Left ventricle myocardium inferior (tissue), 1 donor: ENCODE measurements at regions not wholly inside any gene's neighbourhood (a gene's known extent, or its start where the extent isn't known, plus 50 kb on each side); places are given as distances from the start of the nearest gene placed in this dataset.
A peak's percentile ranks its signal among the peaks of the same experiment; 100 is the strongest.

ENCODE experiments used
- DNase-seq: peaks from one replicate; pipeline ENCODE4 v3.0.0-alpha.2; 2020
- H3K27ac ChIP-seq: fragments of 200-600 bp; replicated peaks from 2 replicates; pipeline ENCODE4 v1.8.0; 2021
- H3K27me3 ChIP-seq: fragments of 200-600 bp; 2 replicates; pipeline ENCODE4 v1.8.0; 2021; ENCODE audit warnings: low read depth
- H3K36me3 ChIP-seq: fragments of 200-600 bp; 2 replicates; pipeline ENCODE4 v1.8.0; 2021
- H3K4me1 ChIP-seq: fragments of 200-600 bp; 2 replicates; pipeline ENCODE4 v1.8.0; 2021
- H3K4me3 ChIP-seq: fragments of 200-600 bp; 2 replicates; pipeline ENCODE4 v1.8.0; 2021; ENCODE audit warnings: mild to moderate bottlenecking, moderate library complexity
- H3K9me3 ChIP-seq: fragments of 200-600 bp; replicated peaks from 2 replicates; pipeline ENCODE4 v1.8.0; 2021
- intact Hi-C: fragments of 100-400 bp; cut with micrococcal nuclease; formaldehyde crosslinking; loops from one replicate; pipeline ENCODE4 v1.11.0; 2022
- TF ChIP-seq, protein P1 (sequence below): fragments of 200-600 bp; IDR thresholded peaks from 2 replicates; pipeline ENCODE4 v1.8.0; 2021; ENCODE audit warnings: antibody characterized with exemption, mild to moderate bottlenecking, borderline replicate concordance
- donor health status: DM: no; HTN: yes; CAD: no; lungs with severe emphysema.

DNA sequence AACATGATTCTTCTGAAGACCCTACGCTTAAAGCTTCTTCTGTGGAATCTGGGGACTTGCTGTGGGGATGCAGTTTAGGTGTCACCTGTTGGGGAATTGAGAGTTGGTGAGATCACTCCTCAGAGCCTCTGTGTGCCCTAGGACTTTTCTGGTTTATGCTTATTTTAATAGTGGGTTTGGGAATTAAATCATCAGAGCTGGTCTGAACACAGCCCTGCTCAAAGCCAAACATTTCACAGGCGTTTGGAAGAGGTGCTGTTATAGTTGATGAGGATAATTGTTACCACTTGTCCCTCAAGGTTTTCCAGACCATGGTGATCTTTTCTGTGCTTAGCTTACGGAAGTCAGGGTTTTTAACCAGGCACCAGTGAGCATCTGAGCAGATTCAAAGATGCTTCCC lies 106.1 kb downstream of the EBLN1 start:
- Histone ChIP-seq H3K4me1 (no peaks in the 10 kb centered on the region), H3K27me3 (no peaks in the 10 kb centered on the region), H3K36me3 (no peaks in the 10 kb centered on the region), H3K27ac (no peak overlapping the region), H3K9me3 (no peaks in the 10 kb centered on the region), H3K4me3 (no peak overlapping the region)
- TF ChIP-seq, protein P1, sequence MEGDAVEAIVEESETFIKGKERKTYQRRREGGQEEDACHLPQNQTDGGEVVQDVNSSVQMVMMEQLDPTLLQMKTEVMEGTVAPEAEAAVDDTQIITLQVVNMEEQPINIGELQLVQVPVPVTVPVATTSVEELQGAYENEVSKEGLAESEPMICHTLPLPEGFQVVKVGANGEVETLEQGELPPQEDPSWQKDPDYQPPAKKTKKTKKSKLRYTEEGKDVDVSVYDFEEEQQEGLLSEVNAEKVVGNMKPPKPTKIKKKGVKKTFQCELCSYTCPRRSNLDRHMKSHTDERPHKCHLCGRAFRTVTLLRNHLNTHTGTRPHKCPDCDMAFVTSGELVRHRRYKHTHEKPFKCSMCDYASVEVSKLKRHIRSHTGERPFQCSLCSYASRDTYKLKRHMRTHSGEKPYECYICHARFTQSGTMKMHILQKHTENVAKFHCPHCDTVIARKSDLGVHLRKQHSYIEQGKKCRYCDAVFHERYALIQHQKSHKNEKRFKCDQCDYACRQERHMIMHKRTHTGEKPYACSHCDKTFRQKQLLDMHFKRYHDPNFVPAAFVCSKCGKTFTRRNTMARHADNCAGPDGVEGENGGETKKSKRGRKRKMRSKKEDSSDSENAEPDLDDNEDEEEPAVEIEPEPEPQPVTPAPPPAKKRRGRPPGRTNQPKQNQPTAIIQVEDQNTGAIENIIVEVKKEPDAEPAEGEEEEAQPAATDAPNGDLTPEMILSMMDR, result no peak
- no peak for DNase-seq
- intact Hi-C loops, result no loop called here

DNA sequence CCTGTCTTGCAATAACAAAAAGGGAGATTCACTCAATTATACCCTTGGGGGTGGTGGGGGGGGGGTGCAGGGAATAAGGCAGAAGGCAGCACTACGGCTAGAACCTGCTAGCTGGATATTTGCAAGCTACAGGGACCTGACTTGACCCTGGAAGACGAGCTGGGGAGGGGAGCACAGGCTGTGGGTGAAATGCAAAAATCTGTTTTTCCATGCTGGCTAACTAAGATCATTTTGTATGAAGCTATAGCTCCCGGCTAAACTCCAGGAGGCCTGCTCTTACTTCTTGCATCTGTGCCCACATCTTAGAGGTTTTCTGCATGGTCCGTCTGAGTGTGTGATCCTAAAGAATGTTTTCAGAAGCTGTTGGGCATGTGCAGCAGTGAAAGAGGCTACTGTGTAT lies 106.6 kb downstream of the EBLN1 start:
- no peak for DNase-seq
- Histone ChIP-seq H3K9me3 (no peaks in the 10 kb centered on the region), H3K36me3 (no peaks in the 10 kb centered on the region), H3K4me1 (no peaks in the 10 kb centered on the region), H3K4me3 (no peak overlapping the region), H3K27ac (no peak overlapping the region), H3K27me3 (no peaks in the 10 kb centered on the region)
- TF ChIP-seq, protein P1, result no peak
- intact Hi-C loops, result no loop called here

DNA sequence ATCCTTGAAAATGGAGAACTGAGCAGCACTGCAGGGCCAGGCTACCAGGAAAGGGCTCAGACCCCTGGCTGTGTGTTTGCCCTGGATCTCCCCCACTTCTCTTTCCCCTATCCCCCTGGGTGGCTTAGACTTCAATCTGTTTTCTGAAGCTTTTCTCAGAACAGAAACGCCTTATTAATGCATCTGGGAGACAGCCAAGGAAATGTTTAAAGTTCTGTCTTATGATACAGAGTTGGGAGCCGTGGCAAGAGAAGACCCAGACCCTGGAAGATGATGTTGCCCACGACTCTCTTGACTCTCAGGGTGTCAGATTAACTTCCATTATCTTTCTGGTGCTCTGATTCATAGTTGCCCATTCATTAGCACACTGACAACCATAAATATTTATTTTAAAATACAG lies 107.1 kb downstream of the EBLN1 start:
- Histone ChIP-seq H3K9me3 (no peaks in the 10 kb centered on the region), H3K27ac (no peak overlapping the region), H3K4me1 (no peaks in the 10 kb centered on the region), H3K4me3 (no peak overlapping the region), H3K27me3 (no peaks in the 10 kb centered on the region), H3K36me3 (no peaks in the 10 kb centered on the region)
- TF ChIP-seq, protein P1, result no peak
- intact Hi-C loops, result no loop called here
- DNase-seq, result no peak

DNA sequence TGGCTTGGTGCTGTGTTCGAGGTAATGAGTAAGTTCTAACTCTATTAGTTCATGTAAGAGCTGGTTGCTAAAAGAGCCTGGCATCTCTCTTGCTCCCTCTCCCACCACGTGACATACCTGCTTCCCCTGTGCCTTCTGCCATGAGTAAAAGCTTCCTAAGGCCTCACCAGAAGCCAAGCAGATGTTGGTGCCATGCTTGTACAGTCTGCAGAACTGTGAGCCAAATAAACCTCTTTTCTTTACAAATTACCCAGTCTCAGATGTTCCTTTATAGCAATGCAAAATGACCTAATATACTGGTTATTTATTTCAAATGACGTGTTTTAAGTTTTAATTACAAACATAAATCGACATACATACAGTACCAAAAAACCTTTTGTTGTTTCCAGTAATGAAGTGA lies 101.7 kb upstream of the DNAJC1 start:
- H3K4me1 ChIP-seq, result no peaks in the 10 kb centered on the region
- TF ChIP-seq, protein P1, result no peak
- no peaks in the 10 kb centered on the region for H3K9me3 ChIP-seq
- H3K27me3 ChIP-seq, result no peaks in the 10 kb centered on the region
- H3K27ac ChIP-seq, result no peak overlapping the region
- no peak for DNase-seq
- H3K4me3 ChIP-seq, result no peak overlapping the region
- no peaks in the 10 kb centered on the region for H3K36me3 ChIP-seq
- intact Hi-C loops, result no loop called here

DNA sequence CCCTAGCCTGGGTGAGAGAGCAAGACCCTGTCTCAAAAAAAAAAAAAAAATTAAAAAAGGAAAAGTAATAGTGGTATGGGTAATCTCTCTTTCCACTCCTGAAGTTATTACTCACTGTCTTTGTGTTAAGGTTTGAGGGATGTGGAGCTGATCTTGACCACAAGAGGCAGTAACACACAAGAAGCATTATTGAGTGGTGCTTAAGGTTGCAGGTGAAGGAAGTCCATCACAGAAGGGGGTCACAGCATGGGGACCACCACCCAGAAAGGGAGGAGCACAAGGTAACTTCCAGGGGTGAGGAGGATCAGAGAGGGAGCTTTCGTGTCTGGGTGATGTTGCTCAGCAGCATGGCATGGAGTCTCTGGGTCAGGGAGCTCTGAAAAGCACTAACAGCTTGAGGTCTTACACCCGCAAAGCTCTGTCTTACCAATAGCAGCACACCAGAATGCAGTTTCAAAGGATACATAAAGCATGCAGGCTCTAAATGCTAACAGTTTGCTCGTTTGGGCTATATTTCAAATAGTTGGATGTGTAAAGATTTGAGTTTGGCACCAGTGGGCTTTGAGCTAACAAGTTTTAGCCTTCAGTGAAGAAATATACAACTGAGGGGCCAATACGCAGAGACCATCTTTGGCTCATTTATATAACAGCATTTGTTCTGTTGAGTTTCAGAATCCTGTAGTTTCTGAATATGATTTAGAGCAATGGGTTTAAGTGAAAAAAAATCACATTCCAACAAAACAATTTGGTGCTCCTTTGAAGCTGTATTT lies 100.4 kb upstream of the DNAJC1 start:
- Histone ChIP-seq H3K27ac (no peak overlapping the region), H3K27me3 (no peaks in the 10 kb centered on the region), H3K36me3 (no peaks in the 10 kb centered on the region), H3K4me1 (no peaks in the 10 kb centered on the region), H3K4me3 (no peak overlapping the region), H3K9me3 (peaks cover 11% of the 10 kb centered on the region)
- TF ChIP-seq, protein P1, result peak; percentile 31
- intact Hi-C loops, result no loop called here
- no peak for DNase-seq
